ENCODE measurements at regions not wholly inside any gene's neighbourhood (a gene's known extent, or its start where the extent isn't known, plus 50 kb on each side); places are given as distances from the start of the nearest gene placed in this dataset.
"Not testable (repeated sequence)": the region's sequence is repeated elsewhere in the genome, so short reads cannot be mapped to it uniquely, and the experiment has no call there.

- DNase-seq: no peak
Measured at GRCh38 chr12:127594351-127594970, 672.5 kb upstream of the TMEM132C start.

- DNase-seq: no peak
Measured at GRCh38 chr12:127595506-127595905, 671.5 kb upstream of the TMEM132C start.

DNA sequence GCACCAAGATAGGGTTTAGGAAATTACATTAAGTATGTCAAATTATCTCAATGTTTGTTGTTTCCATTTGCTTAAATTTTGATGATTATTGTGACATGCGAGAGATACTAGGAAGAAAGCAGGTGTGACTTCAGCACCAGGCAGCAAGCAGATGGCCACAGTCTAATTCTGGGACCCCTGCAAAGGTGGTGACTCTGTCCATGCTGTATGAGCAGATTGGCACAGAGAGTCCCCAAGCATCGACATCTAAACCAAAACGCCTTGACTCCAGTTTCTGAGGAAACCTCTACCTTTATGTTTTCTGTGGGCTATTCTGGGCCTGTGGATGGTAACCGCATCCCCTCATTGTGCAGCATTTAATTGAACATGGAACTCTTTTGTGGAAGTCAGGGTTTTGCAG is 670.1 kb upstream of the TMEM132C start:
- no peak for DNase-seq

GRCh38 chr12:127599436-127599835 is 667.5 kb upstream of the TMEM132C start:
- DNase-seq: no peak

GRCh38 chr12:127600211-127600610 is 666.8 kb upstream of the TMEM132C start:
- DNase-seq: no peak

- no peak for DNase-seq
Measured at GRCh38 chr12:127606476-127607015, 660.4 kb upstream of the TMEM132C start.

DNA sequence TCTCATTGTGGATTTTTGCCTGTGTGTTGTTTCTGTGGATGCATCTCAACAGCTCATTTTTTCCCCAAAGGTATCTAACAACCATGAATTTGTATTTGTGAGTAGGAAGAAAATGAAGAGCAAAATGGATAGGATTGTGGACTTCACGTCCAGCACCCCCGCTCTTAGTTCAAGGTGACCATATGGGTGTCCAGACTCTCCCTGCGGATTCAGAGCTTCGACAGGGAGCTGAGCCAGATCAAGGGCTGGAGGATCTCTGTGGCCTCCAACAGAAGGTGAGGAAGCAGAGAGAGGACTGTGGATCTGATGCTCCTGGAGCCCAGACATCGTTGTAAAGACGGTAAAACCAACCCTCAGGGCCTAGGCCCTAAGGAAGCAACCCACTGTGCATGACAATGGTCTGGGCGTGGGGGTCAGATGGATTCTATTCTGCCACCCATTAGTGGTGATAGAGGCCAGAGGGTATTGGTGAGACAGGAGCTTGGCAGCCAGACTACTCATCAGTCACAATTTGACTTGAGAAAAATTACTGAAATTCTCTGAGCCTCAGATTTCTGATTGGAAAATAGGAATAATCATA is 659.7 kb upstream of the TMEM132C start:
- DNase-seq: no peak

DNA sequence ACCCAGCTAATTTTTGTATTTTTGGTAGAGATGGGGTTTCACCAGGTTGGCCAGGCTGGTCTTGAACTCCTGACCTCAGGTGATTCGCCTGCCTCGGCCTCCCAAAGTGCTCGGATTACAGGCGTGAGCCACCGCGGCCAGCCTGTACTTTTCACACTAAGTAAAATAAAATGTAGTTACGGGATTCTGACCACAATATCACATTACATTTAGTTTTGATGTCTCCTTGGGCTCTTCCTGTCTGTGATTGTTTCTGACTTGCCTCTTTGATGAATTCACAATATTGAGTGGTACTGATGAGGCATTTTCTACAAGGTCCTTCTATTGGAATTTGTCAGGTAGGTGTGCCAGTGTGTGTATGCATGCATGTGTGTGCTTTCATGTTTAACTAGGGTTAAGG is 658.6 kb upstream of the TMEM132C start:
- DNase-seq: not testable (repeated sequence)

GRCh38 chr12:127613056-127613455 is 653.9 kb upstream of the TMEM132C start:
- no peak for DNase-seq

GRCh38 chr12:127619869-127620734 is 646.9 kb upstream of the TMEM132C start:
- no peak for DNase-seq

GRCh38 chr12:127620735-127621355 is 646.1 kb upstream of the TMEM132C start:
- no peak for DNase-seq

GRCh38 chr12:127621366-127621765 is 645.6 kb upstream of the TMEM132C start:
- no peak for DNase-seq

DNA sequence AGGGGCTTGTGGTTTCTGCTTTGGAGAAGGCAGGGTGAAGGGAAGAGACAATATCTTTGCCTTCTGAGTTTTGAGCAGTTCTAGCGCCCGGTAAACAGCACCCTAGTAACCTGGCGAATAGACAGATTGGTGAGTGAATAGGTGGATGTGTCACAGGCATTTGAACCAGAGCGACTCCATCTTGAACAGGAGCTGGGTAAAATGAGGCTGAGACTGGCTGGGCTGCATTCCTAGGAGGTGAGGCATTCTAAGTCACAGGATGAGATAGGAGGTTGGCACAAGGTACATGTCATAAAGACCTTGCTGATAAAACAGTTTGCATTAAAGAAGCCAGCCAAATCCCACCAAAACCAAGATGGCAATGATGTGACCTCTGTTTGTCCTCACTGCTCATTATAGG is 643.6 kb upstream of the TMEM132C start:
- DNase-seq: no peak

DNA sequence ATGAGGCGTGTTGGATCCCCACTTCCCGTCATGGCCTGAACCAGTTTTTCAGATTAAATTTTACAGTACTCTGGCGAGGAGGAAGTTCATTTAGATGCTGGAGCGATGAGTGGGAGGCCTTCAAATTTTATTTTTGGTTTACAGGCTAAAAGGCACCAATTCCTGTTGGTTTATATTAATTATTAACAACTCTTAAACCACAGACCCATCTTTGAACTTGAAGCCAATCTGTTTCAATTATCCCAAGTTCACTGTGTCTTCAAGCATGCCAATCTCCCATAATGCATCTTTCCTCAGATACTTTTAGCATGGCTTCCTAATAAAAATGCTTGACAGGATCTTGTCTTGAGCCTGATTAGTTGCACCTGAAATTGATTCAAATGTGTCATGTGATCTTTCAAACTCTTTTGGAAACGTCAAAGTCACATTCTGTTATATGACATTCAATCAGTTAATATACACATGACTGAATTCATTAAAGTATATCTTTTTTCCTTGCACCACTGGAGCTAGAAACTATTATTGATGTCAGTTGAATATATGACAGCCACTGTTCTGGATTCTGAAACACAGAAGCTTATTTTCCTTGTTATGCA is 641.7 kb upstream of the TMEM132C start:
- DNase-seq: no peak

DNA sequence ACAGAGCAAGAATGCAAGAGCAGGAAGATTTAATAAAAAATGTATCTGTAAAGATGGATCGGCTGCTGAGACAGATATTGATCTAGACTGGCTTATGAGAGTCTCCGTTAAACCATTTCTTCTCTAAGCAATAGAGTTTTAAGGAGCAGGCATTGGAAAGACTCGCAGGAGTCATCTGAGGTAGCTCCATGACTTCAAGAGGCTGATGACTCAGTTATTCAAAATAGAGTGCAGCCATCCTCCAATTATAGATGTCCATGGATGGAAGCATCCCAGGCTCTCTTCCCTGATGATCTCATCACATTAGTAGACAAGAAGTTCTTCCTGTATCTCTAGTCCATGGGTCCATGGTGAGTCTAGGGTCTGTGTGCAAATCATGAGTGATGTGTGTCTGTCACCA is 638.3 kb upstream of the TMEM132C start:
- DNase-seq: no peak

DNA sequence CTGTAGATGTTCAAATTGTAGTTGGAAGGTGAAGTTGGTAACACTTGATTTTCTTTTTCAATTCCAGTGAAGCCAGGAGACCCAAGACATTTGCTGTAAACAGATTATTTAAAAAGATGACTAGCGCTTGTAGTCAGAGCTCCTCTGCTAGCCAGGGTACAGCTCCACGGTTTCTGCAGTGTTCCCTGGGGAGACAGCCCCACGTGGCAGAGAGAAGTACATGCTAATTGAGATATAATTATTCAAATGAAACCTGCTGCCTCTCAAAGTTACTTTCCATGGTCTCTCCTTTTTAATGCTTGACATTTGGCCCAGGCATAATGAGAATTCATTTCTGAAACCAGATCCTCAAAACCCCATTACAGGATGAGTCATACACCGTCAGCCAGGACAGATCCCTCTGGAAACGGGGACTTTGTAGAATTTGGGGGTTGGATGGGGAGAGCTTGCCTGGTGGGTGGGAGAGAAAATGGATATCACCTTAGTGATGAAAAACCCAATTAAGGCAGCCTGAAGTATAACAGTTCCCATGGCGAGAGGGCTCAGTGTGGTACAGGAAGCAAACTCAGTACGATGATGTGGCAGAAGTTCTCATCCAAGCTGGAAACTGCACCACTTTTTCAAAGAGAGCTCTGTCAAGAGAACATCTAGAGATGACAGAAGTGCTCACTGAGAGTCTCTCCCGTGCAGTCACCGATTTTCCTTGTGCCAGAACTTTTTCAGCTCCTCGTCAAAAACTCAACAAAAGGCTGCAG is 637.7 kb upstream of the TMEM132C start:
- no peak for DNase-seq

DNA sequence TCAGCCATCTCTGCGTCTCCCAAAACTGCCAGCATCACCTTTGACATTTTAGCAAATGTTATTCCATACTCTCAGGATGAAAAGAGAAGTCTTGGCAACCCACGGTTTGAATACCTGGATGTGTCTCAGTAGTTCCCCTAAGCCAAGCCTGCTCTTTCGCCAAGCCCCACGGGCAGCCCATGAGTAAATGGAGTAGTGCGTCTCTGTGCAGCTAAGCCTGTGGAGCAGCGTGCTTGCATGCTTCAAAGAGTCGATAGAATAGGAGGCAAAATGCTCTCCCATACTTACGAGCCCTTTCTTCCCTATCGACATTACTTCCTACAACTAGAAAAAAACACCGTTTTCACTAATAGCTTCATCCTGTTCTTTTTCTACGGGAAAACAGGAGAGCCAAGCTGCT is 634.5 kb upstream of the TMEM132C start:
- DNase-seq: no peak

DNA sequence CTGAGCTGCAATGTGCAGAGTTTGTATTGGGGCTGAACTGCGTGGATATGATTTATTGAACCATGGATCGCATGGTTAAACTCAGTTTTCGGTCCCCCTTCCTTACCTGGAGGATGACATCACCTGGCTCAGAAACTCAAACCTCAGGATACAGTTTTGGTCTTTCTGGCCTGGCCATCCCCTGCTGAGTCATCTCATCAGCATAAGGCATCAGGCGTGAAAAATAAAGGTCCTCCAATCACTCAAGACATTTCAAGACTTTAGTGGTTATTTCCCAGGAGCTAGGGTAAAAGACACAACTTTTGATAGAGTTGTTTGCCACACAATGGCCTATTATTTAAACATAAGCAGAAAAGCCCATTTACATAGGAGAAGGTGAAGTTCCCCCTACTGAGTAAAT is 631.1 kb upstream of the TMEM132C start:
- no peak for DNase-seq

DNA sequence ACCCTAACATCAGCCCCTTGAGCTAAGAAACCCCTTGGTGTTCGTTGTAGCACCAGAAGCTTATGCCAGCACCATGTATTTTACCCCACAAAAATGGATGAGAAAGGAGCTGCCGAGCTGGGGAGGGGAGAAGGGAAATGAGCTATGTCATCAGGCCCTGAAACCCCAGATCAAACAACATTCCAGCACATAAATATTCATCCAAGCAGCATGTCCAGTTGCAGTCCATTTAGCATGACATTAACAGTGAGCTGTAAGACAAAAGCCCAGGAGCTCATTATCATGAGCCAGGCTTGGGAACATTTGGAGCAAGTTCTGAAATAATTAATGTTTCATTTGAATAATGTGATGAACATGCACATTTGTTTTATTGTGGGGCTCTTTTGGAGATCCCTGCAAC is 630.1 kb upstream of the TMEM132C start:
- no peak for DNase-seq

DNA sequence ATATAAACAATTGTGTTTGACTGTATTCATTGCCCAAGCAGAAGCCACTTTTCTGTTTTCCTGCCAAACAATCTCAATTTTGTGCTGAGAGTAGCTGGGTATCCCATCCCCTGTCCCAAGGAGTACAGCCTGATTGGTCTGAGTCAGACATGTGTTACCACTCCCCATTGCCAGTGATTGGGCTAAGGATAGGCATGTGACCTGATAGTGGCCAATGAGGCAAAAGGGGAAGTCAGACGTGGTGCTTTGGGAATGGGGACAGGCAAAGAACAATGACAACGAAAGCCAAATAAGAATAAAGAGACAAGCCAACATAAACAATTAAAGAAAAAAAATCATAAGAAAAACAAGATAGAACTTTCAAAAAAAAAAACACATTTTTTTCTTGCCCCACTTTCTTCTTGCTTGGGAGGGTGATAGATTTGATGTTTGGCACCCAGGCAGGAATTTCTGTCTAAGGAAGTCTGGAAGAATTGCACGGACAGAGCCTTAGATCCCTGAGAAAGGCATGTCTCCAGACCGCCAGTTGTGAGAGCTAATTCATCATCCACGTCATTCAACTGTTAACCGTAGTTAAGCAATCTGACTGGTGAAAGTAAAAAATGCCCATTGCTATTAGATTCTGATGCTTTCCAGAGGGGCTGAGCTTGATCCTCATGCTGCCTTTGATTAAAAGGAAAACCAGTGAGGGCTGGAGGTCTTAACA is 626.6 kb upstream of the TMEM132C start:
- no peak for DNase-seq

GRCh38 chr12:127642208-127642607 is 624.8 kb upstream of the TMEM132C start:
- DNase-seq: no peak

DNA sequence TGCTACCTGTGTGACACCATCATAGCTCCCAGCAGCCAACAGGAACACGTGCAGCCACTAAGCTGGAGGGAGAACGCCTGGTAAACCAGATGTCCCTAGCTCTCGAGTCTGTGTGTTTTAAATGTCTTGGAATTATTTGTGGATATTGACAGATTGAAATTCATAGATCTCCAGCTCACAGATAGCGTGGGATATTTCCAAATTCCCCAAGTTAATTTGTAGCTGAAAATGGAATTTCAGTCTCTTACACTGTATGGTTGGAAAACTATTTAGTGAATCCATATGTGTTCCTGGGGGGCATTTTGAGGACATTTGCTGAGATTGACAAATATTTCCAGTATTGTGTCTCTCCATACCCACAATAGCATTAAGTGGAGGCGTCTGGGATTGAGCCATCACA is 618.6 kb upstream of the TMEM132C start:
- no peak for DNase-seq

Measured in CD4-positive, alpha-beta T cell treated with Interleukin-4 for 1 hour (primary cell).